ENCODE measurements at regions not wholly inside any gene's neighbourhood (a gene's known extent, or its start where the extent isn't known, plus 50 kb on each side); places are given as distances from the start of the nearest gene placed in this dataset.

GRCh38 chr9:86562691-86563090, 208.5 kb upstream of the TUT7 start:
- TF ChIP-seq CTCF (IDR thresholded peaks at IDR 0.05) (no peak), REST (IDR thresholded peaks at IDR 0.05; ENCODE audit: low read depth, low read length) (no peak), EP300 (IDR thresholded peaks at IDR 0.05; ENCODE audit: borderline replicate concordance in 1 of 2, low read depth in 1 of 2, low read length in 1 of 2) (no peak), YY1 (IDR thresholded peaks at IDR 0.05; ENCODE audit: low read depth) (no peak), EZH2phosphoT487 (IDR thresholded peaks at IDR 0.05; ENCODE audit: borderline replicate concordance, low read depth) (no peak), FOSL2 (IDR thresholded peaks at IDR 0.05; ENCODE audit: borderline replicate concordance, low read depth) (no peak), USF2 (IDR thresholded peaks at IDR 0.05; ENCODE audit: borderline replicate concordance, low read depth, low read length) (no peak)

Measured in SK-N-SH (cell line).